ENCODE measurements at regions not wholly inside any gene's neighbourhood (a gene's known extent, or its start where the extent isn't known, plus 50 kb on each side); places are given as distances from the start of the nearest gene placed in this dataset.

DNA sequence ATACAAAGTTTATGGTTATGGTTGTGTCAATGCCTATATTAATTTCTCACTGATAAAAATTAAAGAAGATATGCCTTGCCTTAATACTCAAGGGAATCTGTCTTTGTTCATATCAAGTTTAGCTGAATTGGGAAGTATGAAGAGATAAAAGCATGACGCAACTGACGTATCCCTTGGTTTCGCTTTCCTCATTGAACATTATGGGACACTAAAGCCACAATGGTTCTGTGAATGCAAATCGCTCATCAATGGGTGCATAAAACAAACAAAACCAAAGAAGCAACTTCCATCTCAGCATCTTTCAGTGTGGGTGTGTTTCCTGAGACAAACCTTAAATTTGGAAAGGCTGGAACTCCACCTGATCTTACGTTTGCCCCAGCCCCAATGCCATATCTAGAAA lies 108.2 kb downstream of the NPIPB5 start:
- no peak for DNase-seq (ENCODE audit: low read depth)
- no peak for TF ChIP-seq CTCF (conservative IDR thresholded peaks at IDR 0.05; ENCODE audit: low read depth, low read length)
- no peak overlapping the region for H3K4me3 ChIP-seq (ENCODE audit: low read length)

- no peak overlapping the region for H3K4me3 ChIP-seq (ENCODE audit: low read length)
- no peak for DNase-seq (ENCODE audit: low read depth)
- TF ChIP-seq CTCF (conservative IDR thresholded peaks at IDR 0.05; ENCODE audit: low read depth, low read length), result no peak
These were observed 111.0 kb downstream of the NPIPB5 start for GRCh38 chr16:22621586-22622155.

DNA sequence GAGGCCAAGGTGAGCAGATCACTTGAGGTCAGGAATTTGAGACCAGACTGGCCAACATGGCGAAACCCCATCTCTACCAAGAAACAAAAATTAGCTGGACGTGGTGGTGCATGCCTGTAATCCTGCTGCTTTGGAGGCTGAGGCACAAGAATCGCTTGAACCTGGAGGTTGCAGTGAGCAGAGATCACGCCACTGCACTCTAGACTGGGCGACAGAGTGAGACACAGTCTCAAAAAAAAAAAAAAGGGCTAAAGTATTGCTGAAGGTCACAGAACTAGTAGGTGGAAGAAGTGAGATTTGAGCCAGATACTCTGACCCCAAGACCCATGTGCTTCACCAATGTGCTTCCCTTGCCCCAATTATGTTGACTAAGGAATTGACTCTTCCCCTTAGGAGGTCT lies 112.0 kb downstream of the NPIPB5 start:
- no peak overlapping the region for H3K4me3 ChIP-seq (ENCODE audit: low read length)
- no peak for DNase-seq (ENCODE audit: low read depth)
- no peak for TF ChIP-seq CTCF (conservative IDR thresholded peaks at IDR 0.05; ENCODE audit: low read depth, low read length)

DNA sequence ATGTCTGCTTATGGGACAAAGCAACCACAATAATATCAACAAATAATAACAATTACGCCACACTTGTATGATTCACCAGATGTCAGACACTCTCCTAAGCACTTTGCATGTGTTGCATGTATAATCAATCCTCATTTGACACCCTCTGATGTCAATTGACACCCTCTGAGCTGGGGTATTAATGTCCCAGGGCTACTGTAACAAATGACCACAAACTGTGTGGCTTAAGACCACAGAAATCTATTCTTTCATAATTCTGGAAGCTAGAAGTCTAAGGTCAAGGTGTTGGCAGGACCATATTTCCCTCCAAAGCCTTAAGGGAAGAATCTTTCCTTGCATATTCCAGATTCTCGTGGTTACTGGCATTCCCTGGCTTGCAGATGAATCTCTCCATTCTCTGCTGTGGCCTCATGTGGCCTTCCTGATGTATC lies 112.7 kb downstream of the NPIPB5 start:
- no peak overlapping the region for H3K4me3 ChIP-seq (ENCODE audit: low read length)
- no peak for TF ChIP-seq CTCF (conservative IDR thresholded peaks at IDR 0.05; ENCODE audit: low read depth, low read length)
- DNase-seq (ENCODE audit: low read depth), result no peak

GRCh38 chr16:22624038-22624799 lies 113.5 kb downstream of the NPIPB5 start:
- no peak overlapping the region for H3K4me3 ChIP-seq (ENCODE audit: low read length)
- TF ChIP-seq CTCF (conservative IDR thresholded peaks at IDR 0.05; ENCODE audit: low read depth, low read length), result no peak
- no peak for DNase-seq (ENCODE audit: low read depth)

- TF ChIP-seq CTCF (conservative IDR thresholded peaks at IDR 0.05; ENCODE audit: low read depth, low read length), result no peak
- no peak for DNase-seq (ENCODE audit: low read depth)
- no peak overlapping the region for H3K4me3 ChIP-seq (ENCODE audit: low read length)
These were observed 114.3 kb downstream of the NPIPB5 start for GRCh38 chr16:22624800-22625533.

All from retinal pigment epithelial cell (primary cell).